Adrenal gland (tissue), 9 donors: ENCODE measurements at regions not wholly inside any gene's neighbourhood (a gene's known extent, or its start where the extent isn't known, plus 50 kb on each side); places are given as distances from the start of the nearest gene placed in this dataset.

Source experiments
- DNase-seq, 7 donors: peaks; one replicate each; pipeline ENCODE4 v3.0.0-alpha.2; 2019 to 2020
- H3K27ac ChIP-seq, 5 donors: fragments of 200-600 bp; sonication (generic) in 4 of 5; 1 replicate in 3 of 5; 2 replicates in 2 of 5; pipeline versions ENCODE4 v1.5.1 to v1.8.0; 2016 to 2020; ENCODE audit warnings: mild to moderate bottlenecking in 1 of 5
- H3K27me3 ChIP-seq: fragments of 200-600 bp; 2 replicates; pipeline ENCODE4 v1.8.0; 2021
- H3K36me3 ChIP-seq, 2 donors: fragments of 200-600 bp; replicated peaks in 1 of 2; 1 replicate in 1 of 2; 2 replicates in 1 of 2; pipeline versions ENCODE4 v1.5.1 to v1.8.0; 2018 to 2022
- H3K4me1 ChIP-seq, 2 donors: fragments of 200-600 bp; replicated peaks in 1 of 2; 1 replicate in 1 of 2; 2 replicates in 1 of 2; pipeline versions ENCODE4 v1.5.1 to v1.8.0; 2018 to 2021
- H3K4me3 ChIP-seq, 4 donors: fragments of 200-600 bp; sonication (generic) in 3 of 4; one replicate each; pipeline ENCODE4 v1.5.1; 2016 to 2018
- H3K9me3 ChIP-seq, 3 donors: fragments of 200-600 bp; sonication (generic) in 1 of 3; replicated peaks in 1 of 3; 1 replicate in 2 of 3; 2 replicates in 1 of 3; pipeline versions ENCODE4 v1.5.1 to v1.8.0; 2016 to 2021
- CTCF ChIP-seq, 6 experiments: fragments of 450-650 bp in 4 of 6; fragments of 200-600 bp in 2 of 6; sonication (generic) in 1 of 6; IDR thresholded peaks; 1 replicate in 5 of 6; 2 replicates in 1 of 6; pipeline versions ENCODE4 v1.5.1 to v1.8.0; 2016 to 2021; ENCODE audit warnings: antibody characterized with exemption in 6 of 6, mild to moderate bottlenecking in 2 of 6, moderate library complexity in 1 of 6
- POLR2A ChIP-seq, 2 donors: fragments of 450-650 bp; IDR thresholded peaks; one replicate each; pipeline ENCODE4 v1.6.1; 2017; ENCODE audit warnings: antibody characterized with exemption in 2 of 2, mild to moderate bottlenecking in 2 of 2, moderate library complexity in 1 of 2
- WGBS, 4 donors: extraction: QIAGEN DNeasy Blood & Tissue Kit in 2 of 4; methylation state at CpG; one replicate each; pipeline versions ENCODE4 v1.1.5 to v1.1.7; 2013 to 2017; 5-methylcytosine and 5-hydroxymethylcytosine counted together
- intact Hi-C, 2 donors: fragments of 100-400 bp; cut with DNase I; formaldehyde crosslinking; loops; one replicate each; pipeline versions ENCODE4 v1.14.1 to v1.15.0; 2022 to 2023
- donor health status: healthy with polysubstance abuse.
- donor health status: Bipolar disorder and iron deficiency.
- donor health status: DM: yes; HTN: yes; CAD: no.
- donor health status: DM: no; HTN: no; CAD: no.
- donor health status: DM: no; HTN: no; CAD: no.

DNA sequence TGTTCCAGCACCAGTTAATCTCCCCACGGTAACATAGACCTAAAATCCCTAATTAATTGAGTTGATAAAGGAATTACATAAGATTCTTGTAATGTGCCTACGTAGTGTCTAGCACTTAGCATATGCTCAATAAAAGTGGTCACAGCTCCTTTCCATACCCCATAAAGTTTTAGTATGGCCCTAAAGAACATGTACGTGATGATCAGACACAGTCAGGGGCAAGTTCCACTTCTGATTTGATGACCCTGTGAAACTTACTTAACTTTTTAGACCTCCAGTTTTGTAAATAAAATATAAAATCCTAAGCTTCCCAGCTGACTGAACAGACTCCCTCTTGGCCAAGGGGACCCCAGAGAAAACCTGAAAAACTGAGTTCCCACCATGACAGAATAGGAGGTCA is 391.3 kb upstream of the ERCC4 start:
- WGBS, 4 donors: 60 to 76% (median 71%) methylated on average over 3 of the region's 3 CpGs
- Histone ChIP-seq H3K4me1 (no peaks in the 10 kb centered on the region), H3K36me3 (no peaks in the 10 kb centered on the region), H3K4me3 (no peak overlapping the region), H3K27me3 (no peaks in the 10 kb centered on the region), H3K27ac (no peak overlapping the region), H3K9me3 (no peaks in the 10 kb centered on the region)
- no peak for DNase-seq
- intact Hi-C loops: no loop called here
- TF ChIP-seq CTCF (IDR thresholded peaks at IDR 0.05) (no peak), POLR2A (IDR thresholded peaks at IDR 0.05) (no peak)

GRCh38 chr16:13529193-13529982 is 390.6 kb upstream of the ERCC4 start:
- Histone ChIP-seq H3K9me3 (no peaks in the 10 kb centered on the region), H3K4me3 (no peak overlapping the region), H3K27me3 (no peaks in the 10 kb centered on the region), H3K27ac (no peak overlapping the region), H3K4me1 (no peaks in the 10 kb centered on the region), H3K36me3 (no peaks in the 10 kb centered on the region)
- DNase-seq: no peak
- WGBS, 4 donors: 37 to 45% (median 43%) methylated on average over 3 of the region's 3 CpGs
- intact Hi-C loops: no loop called here
- no peak for TF ChIP-seq POLR2A (IDR thresholded peaks at IDR 0.05)
- no peak for TF ChIP-seq CTCF (IDR thresholded peaks at IDR 0.05)

GRCh38 chr16:13540771-13541170 is 379.2 kb upstream of the ERCC4 start:
- intact Hi-C loops: no loop called here
- TF ChIP-seq POLR2A (IDR thresholded peaks at IDR 0.05) (no peak), CTCF (IDR thresholded peaks at IDR 0.05) (no peak)
- no peaks in the 10 kb centered on the region for H3K27me3 ChIP-seq
- H3K4me3 ChIP-seq: no peak overlapping the region
- no peak overlapping the region for H3K27ac ChIP-seq
- H3K36me3 ChIP-seq: no peaks in the 10 kb centered on the region
- H3K9me3 ChIP-seq: no peaks in the 10 kb centered on the region
- DNase-seq: no peak
- H3K4me1 ChIP-seq: no peaks in the 10 kb centered on the region
- 64 to 79% (median 75%) methylated on average over 4 of the region's 4 CpGs for WGBS, 4 donors

- intact Hi-C loops: no loop called here
- 70 to 82% (median 76%) methylated on average over 2 of the region's 2 CpGs for WGBS, 4 donors
- TF ChIP-seq POLR2A (IDR thresholded peaks at IDR 0.05) (no peak), CTCF (IDR thresholded peaks at IDR 0.05) (no peak)
- no peak overlapping the region for H3K27ac ChIP-seq
- no peaks in the 10 kb centered on the region for H3K36me3 ChIP-seq
- H3K4me1 ChIP-seq: no peaks in the 10 kb centered on the region
- no peak overlapping the region for H3K4me3 ChIP-seq
- no peak for DNase-seq
- no peaks in the 10 kb centered on the region for H3K27me3 ChIP-seq
- no peaks in the 10 kb centered on the region for H3K9me3 ChIP-seq
These were observed 377.7 kb upstream of the ERCC4 start for GRCh38 chr16:13542284-13542683.
